Superior temporal gyrus (tissue), 1 donor: ENCODE measurements at regions not wholly inside any gene's neighbourhood (a gene's known extent, or its start where the extent isn't known, plus 50 kb on each side); places are given as distances from the start of the nearest gene placed in this dataset.
"Not testable (repeated sequence)": the region's sequence is repeated elsewhere in the genome, so short reads cannot be mapped to it uniquely, and the experiment has no call there.

Experiments
- DNase-seq: peaks from one replicate; pipeline ENCODE4 v3.0.0-alpha.2; 2016; ENCODE audit errors: extremely low spot score

GRCh38 chr13:60696602-60697001 lies 299.6 kb downstream of the TDRD3 start:
- DNase-seq = no peak

GRCh38 chr13:60691268-60691667 lies 294.2 kb downstream of the TDRD3 start:
- no peak for DNase-seq

- no peak for DNase-seq
Measured at GRCh38 chr13:60690604-60691003, 293.6 kb downstream of the TDRD3 start.

GRCh38 chr13:60689571-60689970 lies 292.6 kb downstream of the TDRD3 start:
- DNase-seq = no peak

GRCh38 chr13:60689076-60689475 lies 292.1 kb downstream of the TDRD3 start:
- no peak for DNase-seq

GRCh38 chr13:60679928-60680694 lies 283.1 kb downstream of the TDRD3 start:
- DNase-seq = no peak

GRCh38 chr13:60679131-60679530 lies 282.1 kb downstream of the TDRD3 start:
- DNase-seq = no peak

GRCh38 chr13:60671386-60671785 lies 274.4 kb downstream of the TDRD3 start:
- no peak for DNase-seq

GRCh38 chr13:60663788-60664187 lies 266.8 kb downstream of the TDRD3 start:
- no peak for DNase-seq

- DNase-seq = no peak
Measured at GRCh38 chr13:60662595-60662994, 265.6 kb downstream of the TDRD3 start.

- DNase-seq = no peak
Measured at GRCh38 chr13:60661521-60661920, 264.5 kb downstream of the TDRD3 start.

GRCh38 chr13:60657586-60657985 lies 260.6 kb downstream of the TDRD3 start:
- DNase-seq = not testable (repeated sequence)

- no peak for DNase-seq
Measured at GRCh38 chr13:60655256-60655655, 258.2 kb downstream of the TDRD3 start.

GRCh38 chr13:60654415-60654814 lies 257.4 kb downstream of the TDRD3 start:
- peak; percentile 76 for DNase-seq

GRCh38 chr13:60647547-60647946 lies 250.5 kb downstream of the TDRD3 start:
- no peak for DNase-seq

GRCh38 chr13:60646620-60647019 lies 249.6 kb downstream of the TDRD3 start:
- DNase-seq = no peak

- DNase-seq = no peak
Measured at GRCh38 chr13:60645676-60646075, 248.7 kb downstream of the TDRD3 start.

GRCh38 chr13:60642552-60642951 lies 245.5 kb downstream of the TDRD3 start:
- no peak for DNase-seq

- DNase-seq = no peak
Measured at GRCh38 chr13:60629158-60629557, 232.1 kb downstream of the TDRD3 start.

- DNase-seq = peak; percentile 44
Measured at GRCh38 chr13:60627071-60627686, 230.2 kb downstream of the TDRD3 start.
